Stimulated activated CD8-positive, alpha-beta memory T cell treated with anti-CD3 and anti-CD28 coated beads, Interleukin-12 subunit alpha, Interleukin-12 subunit beta, amount 100 ng/mL, for 24 hours (primary cell): ENCODE measurements at regions not wholly inside any gene's neighbourhood (a gene's known extent, or its start where the extent isn't known, plus 50 kb on each side); places are given as distances from the start of the nearest gene placed in this dataset.

Source experiments
- DNase-seq: peaks from one replicate; pipeline ENCODE4 v3.0.0-alpha.2; 2020; ENCODE audit errors: extremely low read depth

GRCh38 chr9:129359916-129360536, 182.0 kb upstream of the IER5L start:
- DNase-seq: no peak

DNA sequence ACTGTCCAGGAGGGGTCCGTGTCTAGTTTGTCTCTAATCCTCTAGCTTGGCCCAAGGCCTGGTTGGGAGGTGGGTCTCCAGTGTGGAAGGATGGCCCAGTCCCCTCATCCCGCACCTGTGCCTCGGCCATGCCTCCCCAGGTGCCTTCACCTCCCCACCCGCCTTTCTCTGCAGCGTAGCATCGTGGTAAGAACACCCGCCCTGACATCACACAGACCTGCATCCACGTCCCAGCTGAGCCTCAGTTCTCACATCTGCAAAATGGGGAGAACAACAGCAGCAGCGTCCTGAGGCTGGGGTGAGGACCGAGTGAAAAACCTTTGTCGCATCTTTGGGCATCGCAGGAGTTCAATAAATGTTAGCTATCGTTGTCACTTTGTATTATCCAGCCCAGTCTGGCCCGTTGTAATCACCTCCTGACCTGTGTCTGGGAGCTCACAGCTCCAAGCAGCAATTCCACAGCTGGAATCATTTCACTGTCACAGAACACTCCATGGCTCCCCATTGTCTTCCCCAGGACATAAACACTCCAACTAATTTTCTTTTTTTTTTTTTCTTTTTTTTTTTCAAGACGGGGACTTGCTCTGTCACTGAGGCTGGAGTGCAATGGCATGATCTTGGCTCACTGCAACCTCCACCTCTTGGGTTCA, 181.2 kb upstream of the IER5L start:
- no peak for DNase-seq

DNA sequence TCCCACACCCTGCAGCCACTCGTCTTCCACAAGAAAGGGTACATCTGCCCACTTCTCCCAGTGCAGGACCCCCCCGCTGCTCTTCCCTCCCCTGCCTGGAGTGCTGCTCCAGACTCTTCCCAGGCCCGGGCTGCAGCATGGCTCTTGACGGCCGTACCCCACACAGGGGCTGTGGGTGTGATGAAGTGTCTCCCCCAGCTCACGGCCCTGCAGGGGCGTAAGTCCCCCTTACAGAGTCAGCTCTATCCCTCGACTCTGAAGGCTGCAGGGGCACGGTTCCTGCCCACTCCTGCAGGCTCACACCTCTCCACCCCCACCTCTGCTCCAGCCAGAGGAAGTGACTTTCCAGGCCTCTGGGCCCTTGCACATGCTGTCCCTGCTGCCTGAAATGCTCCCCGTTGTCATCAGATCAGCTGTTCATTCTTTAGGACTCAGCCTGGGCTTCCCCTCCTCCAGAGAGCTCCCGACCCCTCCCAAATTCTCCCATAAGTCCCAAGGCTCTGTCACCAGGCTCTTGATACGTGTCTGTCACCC, 180.6 kb upstream of the IER5L start:
- no peak for DNase-seq

GRCh38 chr9:129357773-129358245, 179.7 kb upstream of the IER5L start:
- DNase-seq: no peak

GRCh38 chr9:129356871-129357772, 179.1 kb upstream of the IER5L start:
- DNase-seq: no peak

- no peak for DNase-seq
Measured at GRCh38 chr9:129355631-129356030, 177.6 kb upstream of the IER5L start.

GRCh38 chr9:129354498-129354897, 176.4 kb upstream of the IER5L start:
- no peak for DNase-seq

DNA sequence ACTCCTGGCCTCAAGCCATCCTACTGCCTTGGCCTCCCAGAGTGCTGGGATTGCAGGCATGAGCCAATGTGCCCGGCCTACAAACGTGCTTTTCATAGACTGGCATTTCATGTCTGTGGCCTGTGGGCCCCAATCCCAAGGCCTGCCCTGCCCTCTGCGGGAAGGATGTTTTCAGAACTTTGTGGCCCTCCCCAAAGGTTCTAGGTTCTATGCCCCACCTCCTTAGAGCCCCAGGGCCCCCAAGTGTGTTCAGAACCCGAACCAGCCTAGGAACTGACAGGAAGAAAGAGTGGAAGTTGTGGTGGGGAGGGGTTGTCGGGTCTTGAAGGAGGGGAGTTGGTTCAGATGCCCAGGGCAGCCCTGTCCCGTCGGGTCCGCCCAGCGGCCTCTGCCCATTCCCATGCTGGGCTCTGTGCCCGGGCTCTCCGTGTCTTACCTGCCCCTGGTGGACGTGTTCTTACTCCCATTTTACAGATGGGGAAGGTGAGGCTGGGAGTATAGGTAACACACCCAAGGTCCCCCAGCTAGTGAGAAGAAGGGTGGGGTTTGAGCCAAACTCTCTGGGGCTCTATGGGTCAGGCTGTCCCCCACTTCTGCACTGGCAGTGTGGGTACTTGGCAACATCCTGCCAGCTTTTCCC, 175.8 kb upstream of the IER5L start:
- no peak for DNase-seq

DNA sequence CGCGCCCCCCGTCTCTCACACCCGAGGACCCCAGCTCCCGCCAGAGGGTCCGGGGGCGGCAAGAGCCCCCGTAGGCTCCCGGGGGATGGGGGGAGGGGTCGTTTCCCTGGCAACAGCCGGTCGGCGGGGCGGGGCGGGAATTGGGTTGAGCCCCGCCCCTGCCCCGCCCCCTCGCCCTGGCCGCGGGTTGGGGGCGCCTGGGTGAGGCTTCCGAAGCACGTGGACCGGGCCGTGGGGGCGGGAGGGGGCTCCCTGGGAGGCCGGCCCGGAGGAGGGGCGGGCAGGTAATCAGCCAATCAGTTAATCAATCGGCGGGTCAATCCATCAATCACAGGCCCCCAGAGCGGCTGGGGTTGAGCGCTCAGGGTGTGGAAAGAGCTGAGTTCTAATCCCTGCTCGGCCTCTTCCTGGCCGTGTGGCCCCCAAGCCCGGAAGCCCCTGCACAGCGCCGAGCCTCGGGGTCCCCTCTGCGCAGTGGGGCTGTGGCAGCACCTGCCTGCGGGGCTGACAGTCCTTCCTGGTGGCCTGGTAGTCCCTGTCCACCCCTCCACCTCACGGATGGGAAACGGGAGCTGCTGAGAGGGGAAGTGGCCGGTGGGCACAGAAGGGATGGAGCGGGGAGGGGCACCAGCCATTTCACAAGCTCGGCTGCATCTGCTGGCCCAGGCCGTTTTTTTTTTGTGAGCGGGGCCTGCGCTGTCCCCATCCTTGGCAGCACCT, 174.2 kb upstream of the IER5L start:
- no peak for DNase-seq

DNA sequence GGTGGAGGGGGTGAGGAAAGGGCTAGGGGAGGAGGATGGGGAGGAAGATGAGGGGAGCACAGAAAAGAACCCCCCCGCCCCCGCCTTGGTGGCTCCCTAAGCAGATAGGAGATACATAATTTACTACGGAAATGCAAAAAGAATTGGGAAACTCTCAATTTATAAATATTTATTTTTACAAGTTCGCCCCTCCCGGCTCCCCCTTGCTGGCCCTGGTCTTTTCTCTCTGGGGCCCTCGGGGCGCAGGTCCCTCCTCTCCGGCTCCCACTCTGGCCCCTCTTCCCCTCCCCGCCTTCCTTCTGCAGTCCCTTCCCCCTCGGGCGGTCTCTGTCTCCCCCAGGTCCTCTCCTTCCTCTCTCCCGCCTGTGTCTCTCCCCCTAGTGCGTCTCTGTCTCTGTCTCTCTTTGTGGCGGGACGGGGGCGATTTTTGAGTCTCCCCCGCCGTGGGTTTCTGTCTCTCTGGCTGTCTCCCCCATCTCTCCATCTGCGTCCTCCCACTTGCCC, 173.6 kb upstream of the IER5L start:
- DNase-seq: no peak

- no peak for DNase-seq
Measured at GRCh38 chr9:129351058-129351641, 173.1 kb upstream of the IER5L start.

DNA sequence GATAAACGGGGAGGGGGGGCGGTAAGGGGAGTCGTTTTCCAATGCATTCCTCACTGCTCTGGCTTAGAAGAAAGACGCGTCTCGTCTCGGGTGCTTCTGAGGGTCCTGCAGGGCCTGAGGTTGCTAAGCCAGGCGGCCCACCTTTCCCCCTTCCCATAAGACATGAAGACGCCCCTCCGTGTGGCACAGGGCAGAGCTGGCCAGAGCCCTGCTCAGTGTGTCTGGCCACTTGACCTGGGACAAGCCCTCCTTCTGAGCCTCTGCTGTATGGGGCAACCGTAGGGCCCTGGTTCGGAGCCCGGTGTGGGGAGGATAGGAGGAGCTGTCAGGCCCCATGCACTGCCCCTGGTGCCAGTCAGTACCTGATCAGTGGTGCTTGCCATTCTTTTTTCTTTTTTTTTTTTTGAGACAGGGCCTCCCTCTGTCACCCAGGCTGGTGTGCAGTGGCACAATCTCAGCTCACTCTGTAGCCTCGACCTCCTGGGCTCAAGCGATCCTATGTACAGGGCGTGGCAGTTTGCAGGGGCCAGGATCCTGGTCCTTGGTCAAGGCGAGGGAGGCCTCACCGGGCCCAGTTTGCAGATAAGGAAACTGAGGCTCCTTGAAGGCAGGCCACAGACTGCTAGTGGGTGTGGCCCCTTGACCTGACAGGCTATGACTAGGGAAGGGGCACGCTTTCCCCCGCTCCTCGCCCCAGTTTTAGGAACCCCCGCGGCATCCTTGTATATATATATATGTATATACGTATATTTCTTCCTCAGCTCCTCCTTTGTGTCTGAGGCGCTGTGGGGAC, 172.3 kb upstream of the IER5L start:
- no peak for DNase-seq

DNA sequence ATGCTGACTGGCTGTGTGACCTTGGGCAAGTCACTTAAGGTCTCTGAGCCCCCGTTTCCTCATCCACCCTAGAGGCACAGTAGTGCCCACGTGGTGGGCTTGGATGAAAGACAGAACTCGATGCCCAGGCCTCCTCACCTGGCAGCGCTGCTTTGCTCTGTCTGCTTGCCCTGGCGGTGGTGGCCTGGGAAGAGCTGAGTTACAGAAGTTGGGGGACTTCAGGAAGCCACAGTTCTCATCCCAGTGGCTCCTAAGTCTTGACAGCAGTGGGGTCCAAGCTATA, 171.5 kb upstream of the IER5L start:
- no peak for DNase-seq

DNA sequence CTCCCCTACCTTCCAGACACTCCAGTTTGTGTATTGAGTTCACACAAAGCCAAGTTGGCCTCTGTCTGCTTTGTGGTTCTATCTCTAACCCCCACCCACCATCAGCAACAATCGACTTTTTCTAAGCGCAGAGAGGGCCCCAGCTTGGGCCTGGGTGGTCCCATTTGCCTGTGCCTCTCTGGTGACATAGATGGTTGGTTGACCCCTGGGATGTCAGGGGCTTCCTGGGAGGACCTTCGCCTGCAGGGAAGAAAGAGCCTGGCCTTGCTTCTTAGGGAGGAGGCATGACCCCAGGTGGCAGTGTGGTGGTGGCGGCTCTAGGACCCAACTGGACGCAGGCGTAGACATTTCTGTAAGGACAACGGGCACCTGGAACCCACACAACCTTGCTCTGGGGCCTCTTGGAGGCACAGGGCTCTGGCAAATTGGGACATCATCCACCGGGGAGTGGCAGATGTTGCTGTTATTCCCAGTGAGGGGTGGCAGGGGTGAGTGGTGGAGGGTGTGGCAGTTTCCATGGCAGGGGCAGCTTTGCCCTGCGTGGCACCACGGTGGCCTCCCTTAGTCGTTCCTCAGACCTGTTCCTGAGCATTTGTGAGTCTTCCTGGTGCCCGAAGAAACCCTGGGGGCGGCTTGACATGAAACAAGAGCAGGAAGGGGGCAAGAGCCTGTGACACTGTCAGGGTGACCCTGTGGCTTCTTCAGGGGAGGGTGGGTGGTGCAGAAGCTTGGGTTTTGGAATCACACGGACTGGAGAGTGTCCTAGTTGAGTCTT, 171.0 kb upstream of the IER5L start:
- DNase-seq: no peak

DNA sequence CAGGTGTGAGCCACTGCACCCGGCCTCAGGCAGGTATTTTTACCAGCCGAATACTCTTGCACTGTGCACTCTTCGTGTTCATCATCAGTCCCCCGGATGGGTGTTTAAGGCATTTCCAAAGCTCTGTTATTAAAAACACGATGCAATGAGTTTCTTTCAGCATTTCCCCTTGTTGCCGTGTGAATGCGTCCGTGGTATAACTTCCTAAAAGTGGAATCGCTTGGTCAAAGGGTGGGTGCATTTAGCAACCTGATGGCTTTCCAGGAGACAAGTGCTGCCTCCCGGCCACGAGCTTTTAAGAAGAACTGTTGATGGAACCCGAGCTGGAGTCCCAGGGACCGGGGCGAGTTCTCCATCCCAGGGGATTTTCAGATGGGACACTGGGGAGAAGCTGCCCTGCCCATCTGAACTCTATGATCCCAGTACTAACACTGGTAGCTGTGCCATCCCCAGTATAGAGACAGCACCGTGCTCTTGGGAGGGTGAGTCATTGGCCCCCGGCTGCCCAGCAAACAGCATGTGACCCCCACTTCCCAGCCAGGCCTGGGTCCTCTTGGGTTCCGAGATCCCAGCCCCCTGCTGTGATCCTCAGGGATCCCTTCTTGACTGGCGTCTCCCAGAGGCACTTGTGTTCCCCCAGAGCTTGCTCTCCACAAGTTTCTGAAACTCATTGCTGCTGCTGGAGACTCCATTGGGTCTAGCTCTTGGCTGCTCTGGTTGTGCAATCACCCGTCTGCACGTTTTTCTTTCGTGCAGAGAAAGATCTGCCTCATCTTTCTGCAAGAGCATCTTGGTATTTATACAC, 169.5 kb upstream of the IER5L start:
- no peak for DNase-seq

DNA sequence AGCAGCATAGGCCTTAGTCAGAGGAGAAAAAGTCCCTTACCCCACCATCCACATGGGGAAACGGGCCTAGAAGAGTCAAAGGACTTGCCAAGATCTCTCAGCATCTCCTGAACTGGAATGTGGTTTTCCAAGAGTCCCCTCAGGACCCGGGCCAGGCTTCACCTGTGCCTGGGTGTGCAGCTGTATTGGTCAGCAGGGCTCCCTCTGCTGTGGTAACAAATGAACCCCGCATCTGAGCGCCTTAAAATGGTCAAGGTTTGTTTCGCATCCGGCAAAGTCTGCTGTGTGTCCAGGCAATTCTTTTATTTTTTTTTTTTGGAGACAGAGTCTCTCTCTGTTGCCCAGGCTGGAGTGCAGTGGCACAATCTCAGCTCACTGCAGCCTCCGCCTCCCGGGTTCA, 168.0 kb upstream of the IER5L start:
- no peak for DNase-seq

- no peak for DNase-seq
Measured at GRCh38 chr9:129344641-129345495, 166.8 kb upstream of the IER5L start.
